Activated naive CD4-positive, alpha-beta T cell treated with anti-CD3 and anti-CD28 coated beads, Interleukin-2, amount 50 U/mL, for 16 hours (primary cell): ENCODE measurements at regions not wholly inside any gene's neighbourhood (a gene's known extent, or its start where the extent isn't known, plus 50 kb on each side); places are given as distances from the start of the nearest gene placed in this dataset.
"Not testable (repeated sequence)": the region's sequence is repeated elsewhere in the genome, so short reads cannot be mapped to it uniquely, and the experiment has no call there.

Source experiments
- DNase-seq: peaks from one replicate; pipeline ENCODE4 v3.0.0-alpha.2; 2020

DNA sequence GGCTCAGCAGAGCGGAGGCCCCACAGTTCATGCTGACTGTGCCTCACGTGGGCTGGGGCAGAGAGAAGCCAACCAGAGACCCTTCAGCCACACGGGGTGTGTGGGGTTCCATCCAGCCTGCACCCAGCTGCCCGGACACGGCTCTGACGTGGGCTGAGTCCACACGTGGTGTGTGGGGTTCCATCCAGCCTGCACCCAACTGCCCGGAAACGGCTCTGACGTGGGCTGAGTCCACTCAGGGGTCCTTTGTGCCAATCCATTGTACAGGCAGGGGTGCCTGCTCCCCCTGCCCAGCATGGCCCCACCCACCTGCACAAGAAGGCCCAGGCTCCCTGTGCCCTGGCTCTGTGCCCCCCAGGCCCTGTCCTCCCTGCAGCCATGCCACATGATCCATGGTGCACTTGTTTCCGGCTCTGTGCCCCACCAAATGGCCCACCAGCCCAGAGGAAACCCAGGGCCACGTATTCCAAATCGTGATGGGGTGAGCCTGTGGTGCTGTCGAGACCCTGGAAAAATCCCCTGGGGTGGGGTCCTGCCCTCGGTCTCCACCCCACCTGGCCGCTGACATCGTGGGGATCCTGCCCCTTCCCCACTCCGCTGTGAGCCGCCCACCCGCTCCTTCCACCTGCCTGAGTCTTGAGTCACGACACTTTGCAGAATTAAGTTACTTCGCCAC lies 99.3 kb upstream of the SFSWAP start:
- no peak for DNase-seq

DNA sequence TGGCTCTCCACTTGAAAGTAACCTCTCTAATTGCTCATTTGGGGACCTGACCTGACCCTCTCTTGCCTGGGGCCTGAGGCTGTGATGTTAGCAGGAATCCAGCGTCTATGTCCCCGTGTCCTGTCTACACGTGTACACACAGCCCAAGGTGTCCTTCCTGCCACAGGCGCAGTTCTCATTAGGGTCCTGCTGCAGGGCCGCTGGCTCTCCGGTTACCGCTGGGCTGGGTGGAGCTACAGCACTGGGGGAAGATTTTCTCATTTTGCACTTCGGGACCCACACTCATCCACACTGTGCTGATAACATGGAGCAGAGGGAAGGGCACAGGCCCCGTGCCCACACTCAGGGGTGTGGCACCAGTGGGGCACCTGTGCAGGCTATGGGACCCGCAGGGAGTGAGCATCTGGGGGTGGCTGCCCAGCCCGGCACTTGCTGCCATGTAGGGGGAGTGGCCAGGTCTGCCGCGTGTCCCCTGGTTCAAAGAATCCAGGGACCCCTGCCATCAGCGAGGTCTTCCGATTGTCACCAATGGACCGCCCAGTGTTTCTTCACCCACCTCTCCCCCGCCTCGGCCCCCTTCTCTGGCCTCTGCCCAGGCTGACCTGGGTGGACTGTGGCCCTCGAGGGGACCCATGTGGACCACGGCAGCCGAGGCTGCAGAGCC lies 98.7 kb upstream of the SFSWAP start:
- no peak for DNase-seq

DNA sequence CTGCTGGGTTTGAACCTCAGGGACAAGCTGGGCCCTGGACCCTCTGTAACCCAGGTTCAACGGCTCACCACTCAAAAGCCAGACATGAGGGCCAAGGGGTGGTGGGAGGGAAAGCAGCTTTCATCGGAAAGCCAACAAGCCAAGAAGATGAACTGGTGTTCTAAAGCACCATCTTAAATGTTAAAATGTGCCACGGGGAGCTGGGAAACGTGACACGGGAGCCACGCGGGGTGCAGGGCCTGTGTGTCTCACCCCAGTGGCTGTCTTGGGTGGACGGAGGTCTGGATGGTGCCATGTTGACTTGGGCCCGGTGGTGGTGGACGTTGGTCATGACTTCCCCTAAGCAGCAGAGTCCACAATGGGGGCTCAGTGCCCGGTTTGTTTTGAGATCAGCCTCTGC lies 97.7 kb upstream of the SFSWAP start:
- DNase-seq = no peak

DNA sequence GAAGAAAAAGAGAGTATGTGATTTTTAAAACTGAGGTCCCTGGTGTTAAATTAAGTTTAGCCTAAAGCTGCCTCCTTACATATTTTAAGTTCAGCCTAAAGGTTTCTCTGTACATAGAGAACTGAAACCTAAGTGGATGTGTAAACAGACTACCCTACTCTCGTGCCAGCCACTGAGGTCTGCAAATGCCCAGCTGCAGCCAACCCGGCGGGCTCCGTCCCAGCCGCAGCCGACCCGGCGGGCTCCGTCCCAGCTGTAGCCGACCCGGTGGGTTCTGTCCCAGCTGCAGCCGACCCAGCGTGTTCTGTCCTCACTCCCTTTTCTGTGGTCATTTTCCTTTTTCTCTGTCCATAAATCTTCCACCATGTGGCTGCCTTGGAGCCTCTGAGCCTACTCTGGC lies 97.2 kb upstream of the SFSWAP start:
- DNase-seq = no peak

DNA sequence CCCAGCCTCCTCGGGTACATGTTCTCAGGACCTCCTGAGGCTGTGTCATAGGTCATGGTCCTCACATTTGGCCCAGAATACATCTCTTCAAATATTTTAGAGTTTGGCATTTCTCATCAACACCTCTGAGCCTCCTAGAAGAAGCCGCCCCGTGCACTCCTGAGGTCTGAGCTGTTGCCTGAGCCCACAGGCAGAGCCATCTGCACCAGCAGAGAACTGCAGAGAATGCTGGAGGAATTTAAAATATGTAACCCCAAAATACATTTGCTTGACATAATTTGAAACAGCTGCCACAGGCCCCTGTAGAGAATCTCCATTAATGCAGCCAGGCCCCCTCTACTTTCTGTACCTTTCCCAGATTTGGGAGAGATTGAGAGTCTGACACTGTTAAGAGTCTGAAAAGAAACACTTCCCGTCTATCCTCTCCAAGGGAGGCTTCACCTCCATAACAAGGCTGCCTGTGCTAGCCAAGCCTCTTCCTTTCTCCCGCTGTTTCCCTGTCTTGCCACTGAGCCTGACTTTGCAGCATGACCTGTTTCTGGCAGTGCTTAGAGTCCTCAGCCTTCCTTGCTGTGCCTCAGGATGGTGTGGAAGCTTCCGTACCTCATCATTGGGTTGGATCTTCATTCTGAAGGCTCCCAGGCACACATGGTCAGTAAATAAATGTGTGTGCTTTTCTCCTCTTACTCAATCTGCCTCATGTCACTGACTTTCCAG lies 95.4 kb upstream of the SFSWAP start:
- no peak for DNase-seq

DNA sequence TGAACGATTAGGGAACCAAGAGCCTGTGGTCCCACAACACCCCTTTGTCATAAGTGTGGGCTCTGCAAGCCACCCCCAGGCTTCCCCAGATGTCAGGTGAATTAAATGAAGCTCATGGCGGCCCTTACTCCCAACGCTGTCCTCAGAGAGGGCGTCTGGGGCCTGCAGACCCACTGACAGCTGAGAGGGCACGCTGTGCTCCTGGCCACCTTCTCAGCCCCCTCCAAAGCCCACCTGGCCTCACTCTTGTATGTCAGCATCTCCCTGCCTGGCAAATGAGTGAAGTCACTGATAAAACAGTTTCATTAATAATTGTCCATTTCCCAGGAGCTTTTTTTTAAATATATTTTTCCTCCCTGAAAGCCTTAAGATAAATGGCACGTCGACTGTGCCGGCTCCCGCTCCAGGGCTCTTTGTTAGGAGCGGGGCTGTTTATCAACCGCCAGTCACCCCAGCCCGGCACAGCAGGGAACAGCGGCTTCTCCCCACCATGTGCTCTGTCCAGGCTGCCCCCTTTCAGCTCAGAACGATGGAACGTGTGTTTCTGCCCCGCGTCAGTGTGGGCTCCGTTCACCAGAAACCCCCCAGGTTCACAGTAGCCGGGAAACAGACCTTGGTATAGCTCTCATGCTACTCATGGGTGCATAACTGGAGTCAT lies 94.7 kb upstream of the SFSWAP start:
- no peak for DNase-seq

DNA sequence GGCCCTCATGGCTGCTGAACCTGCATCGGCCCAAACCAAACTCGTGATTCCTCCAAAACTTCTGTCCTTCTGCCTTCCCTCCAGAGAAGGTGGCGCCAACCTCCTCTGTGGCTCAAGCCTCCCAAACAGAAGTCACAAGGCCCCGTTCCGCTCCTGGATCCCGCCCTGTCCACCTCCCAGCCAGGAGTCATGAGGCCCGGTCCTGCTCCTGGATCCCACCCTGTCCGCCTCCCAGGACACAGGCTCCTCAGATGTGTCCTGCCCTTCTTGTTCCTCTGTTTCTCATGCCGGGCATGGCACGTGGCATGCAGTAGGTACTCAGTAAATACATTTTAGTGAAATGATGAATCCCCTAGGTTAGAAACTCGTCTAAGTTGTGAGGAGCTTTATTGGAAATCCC lies 94.2 kb upstream of the SFSWAP start:
- DNase-seq = no peak

DNA sequence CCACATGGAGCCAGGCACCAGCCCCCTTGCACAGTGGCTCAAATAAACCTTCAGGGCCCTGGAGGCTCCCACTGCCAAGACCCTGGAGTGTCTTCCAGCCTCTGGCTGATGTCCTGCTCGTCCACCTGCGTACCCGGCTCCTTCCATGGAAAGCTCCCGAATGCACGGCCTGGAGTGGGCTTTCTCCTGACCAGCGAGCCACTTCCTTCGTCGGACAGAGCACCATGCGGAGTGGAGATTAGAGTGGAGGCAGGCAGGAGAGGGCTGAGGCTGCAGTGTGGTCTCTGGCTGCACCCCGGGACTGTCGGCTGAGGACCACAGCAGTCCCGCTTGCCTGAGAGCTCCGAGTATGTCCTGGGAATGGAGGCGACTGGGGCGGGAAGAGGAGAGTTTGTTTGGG lies 93.7 kb upstream of the SFSWAP start:
- DNase-seq = no peak

DNA sequence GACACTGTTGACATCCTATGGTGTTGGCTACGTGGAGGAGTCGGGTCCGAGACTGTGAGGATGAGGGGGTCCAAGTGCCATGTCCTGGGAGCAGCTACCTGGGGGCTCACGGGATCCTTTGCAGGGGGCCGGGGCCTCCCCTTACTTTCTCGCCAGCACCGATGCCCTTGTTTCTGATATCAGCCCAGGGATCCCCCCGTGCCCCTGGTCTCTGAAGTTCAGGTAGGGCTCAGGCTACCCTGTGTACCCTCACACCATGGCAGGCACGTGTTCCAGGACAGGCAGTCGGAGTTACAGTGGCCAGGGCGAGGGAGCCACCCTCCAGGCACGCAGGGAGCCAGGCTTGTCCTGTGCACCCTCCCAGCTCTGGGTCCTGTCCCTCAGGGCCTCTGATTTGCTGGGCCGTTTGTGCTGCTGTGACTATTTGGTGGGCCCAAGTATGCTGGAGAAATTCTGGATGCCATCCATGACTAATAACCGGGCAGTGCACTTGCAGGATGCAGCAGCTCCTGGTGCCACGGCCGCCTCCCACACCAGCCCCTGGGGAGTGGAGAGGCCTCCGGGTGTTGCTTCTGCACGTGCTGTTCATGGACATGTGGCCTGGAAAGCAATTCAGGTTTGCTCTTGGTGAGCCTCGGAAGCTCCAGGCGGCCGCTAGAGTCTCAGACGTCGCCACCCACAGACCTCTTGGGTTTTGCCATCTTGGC lies 93.1 kb upstream of the SFSWAP start:
- DNase-seq = no peak

DNA sequence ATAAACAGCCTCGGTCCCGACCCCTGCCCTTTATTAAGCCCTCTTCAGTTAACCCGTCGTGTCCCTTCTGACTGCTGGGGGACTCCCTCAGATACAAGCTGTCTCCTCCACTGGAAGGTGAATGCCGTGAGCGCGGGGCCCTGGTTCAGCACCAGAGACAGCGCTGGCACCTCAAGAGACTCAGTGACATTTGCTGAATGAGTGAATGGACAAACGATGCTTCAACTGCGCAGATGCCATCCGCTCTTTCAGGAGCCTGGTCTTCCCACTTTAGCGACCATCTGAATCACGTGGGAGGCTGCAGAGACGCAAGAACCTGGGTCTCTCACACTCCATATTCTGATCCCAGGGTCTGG lies 92.6 kb upstream of the SFSWAP start:
- no peak for DNase-seq

DNA sequence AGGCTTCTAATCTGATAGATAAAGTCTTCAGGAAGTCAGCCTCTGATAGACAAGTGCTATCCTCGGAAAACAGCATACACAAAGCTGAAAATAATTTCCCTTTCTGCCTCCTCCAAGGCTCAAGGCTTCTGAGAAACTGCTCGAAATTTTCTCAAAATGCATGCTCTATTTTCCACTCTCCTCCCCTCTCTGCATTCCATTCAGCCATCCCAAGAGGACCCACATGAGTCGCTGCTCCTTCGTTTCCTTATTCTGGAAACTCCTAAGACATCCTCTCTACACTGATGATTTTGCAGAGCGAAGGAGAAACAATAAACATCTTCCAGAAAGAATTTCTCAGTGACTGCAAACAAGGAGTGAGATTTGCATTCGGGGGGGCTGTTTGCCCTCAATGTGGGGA lies 92.2 kb upstream of the SFSWAP start:
- DNase-seq = no peak

DNA sequence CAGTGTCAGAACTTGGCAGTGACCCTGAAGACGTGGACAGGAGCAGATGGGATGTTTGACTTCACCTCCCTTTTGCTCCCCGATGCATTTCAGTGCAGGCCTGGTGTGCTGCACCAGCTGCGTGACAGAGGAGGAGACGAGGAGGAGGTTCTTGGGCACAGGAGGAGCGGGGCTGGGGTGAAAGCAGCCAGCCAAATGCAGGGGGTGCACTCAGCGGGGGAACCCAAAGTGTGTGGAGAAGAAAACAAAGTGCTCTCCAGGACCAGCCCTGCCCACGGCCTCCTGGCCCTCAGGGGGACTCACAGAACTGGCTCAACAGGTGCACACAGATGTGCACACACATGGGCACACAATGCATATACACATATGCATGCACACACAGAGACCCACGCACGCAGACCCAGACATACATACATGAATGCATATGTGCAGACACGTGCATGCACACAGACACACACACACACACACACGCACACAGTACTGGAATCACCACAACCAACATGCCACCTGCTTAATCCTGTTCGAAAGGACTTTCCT lies 91.7 kb upstream of the SFSWAP start:
- no peak for DNase-seq

DNA sequence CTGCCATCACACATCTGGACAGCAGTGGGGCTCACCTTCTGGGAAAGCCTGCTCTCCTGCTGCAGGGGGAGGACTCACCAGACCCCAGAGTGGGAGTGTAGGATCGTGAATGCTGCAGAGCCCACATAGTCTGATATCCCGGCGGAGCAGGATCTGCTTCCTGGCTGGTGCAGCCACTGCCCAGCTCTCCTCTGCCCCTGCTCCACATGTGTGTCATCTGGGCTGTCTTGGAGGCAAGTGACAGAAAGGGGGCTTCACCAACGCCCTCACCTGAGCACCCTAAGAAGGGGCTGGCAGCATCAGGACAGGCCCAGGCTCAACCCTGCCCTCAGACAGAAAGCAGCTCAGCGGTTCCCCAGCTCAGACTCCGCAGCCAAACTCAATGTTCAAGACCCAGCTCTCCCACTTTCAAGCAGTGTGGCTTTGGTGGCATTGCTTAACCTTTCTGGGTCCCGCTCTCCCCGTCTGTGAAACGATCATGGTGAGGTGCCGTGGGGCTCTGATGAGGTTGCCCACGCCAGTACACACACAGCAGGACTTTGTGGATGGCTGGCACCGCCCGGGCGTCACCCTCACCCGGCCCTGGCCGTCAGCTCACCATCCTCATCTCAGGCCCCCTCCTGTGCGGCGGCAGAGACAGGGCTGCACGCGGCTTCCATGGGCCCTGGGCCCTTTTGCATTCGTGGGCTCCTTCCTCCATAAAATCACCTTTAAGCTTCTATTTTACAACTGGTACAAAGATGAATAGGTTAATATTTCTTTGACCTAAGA lies 91.0 kb upstream of the SFSWAP start:
- no peak for DNase-seq

DNA sequence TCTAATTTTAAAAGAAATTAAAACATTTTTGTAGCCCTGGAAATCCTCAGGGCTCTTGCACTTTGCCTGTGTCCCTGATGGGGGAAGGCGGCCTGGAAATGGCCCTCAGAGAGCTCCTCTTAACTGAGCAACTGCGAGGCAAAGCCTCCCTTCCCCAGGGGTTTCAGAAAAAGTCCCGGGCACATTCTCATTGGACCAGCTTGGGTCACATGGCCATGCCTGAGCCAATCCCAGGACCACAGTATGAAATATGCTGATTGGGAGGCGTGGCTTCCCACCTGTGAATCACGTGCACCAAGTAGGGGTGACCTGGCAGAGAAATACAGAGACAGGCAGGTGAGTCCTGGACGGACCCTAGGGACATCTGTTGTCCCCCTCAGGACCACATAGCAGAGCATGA lies 90.4 kb upstream of the SFSWAP start:
- no peak for DNase-seq

DNA sequence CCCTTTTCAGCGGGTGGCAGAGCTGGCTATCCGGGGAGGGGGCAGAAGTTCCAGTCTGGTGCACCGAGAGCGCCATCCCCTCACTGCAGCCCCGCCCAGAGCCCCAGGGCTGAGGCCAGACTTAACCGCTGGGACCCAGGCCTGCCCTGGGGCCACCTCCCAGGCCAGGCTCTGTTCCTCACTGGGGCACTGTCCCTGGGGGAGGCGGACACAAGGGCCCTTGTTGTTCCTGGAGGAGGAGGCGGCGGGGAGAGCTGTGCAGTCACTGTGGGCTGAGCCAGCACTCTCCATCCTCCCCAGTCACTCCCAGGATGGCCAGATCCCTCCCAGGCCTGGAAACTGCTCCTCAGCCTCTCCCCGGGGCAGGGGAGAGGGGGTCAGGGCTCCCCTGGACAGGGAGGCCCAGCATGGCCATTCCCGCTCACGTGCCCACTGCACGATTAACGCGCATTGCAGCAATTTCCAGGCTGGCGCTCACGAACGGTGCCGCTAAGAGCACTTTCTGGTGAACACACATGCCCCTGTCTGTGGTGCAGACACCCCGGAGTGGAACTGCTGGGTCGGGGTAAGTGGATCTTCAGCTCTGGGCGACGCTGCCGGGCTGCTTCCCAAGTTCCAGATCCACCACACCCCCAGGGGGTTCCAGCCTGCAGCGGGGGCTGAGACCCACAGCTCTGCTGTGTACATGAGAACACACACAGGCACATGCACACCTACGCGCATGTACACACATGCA lies 89.8 kb upstream of the SFSWAP start:
- DNase-seq = no peak

DNA sequence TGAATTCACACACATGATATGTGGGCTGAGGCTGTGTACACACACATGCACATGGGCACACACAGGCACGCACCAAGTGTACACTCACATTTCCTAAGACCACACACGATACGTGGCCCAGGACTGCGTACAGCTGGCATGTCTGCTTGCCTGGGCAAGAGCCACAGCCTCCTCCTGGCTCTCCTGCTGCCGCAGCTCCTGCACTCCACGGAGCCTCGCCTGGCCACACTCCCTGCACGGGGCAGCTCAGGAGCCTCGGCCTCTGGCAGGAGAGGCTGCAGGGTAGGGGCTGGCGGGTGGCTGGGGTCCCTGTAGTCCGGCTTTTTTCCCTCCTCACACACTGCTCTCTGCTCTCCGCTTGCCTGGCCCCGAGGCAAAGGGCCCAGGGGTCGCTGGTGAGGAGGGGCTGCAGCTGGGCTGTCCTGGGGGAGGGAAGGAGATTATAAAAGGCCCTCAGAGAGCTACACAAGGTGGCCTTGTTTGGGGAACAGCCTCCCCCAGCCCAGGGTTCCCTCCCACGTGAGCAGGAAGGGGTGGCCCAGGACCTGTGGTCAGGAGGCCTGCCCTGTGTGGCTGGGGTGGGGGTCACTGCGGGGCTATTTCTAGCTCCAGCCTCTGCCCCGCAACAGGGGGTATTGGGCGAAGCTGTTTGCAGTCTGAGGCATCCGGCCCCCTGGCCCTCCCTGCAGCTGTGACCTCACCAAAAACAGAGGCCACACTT lies 89.0 kb upstream of the SFSWAP start:
- no peak for DNase-seq

DNA sequence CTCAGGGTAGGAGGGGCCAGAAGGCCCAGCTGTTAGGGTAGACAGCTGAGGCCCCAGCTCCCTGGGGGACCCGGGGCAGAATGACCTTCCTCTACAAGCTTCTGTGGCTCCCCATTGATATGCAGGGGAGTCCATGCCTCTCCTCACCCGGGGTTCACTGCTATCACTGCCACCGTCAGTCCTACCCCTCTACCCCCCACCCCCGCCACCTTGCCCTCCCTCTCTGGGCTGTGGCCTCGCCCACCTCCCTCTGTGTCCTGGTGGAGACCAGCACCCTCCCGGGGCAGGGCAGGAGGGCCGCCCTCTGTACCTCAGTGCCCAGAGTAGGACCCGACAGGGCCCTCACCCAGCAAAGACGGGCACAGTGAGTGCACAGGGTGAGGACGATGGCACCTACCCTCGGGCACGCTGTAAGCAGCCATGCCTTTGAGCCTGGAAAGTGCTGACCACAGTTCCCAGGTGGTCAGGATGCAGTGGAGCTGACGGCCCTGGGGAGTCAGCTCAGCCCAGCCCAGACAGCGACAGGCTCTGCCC lies 88.4 kb upstream of the SFSWAP start:
- DNase-seq = no peak

DNA sequence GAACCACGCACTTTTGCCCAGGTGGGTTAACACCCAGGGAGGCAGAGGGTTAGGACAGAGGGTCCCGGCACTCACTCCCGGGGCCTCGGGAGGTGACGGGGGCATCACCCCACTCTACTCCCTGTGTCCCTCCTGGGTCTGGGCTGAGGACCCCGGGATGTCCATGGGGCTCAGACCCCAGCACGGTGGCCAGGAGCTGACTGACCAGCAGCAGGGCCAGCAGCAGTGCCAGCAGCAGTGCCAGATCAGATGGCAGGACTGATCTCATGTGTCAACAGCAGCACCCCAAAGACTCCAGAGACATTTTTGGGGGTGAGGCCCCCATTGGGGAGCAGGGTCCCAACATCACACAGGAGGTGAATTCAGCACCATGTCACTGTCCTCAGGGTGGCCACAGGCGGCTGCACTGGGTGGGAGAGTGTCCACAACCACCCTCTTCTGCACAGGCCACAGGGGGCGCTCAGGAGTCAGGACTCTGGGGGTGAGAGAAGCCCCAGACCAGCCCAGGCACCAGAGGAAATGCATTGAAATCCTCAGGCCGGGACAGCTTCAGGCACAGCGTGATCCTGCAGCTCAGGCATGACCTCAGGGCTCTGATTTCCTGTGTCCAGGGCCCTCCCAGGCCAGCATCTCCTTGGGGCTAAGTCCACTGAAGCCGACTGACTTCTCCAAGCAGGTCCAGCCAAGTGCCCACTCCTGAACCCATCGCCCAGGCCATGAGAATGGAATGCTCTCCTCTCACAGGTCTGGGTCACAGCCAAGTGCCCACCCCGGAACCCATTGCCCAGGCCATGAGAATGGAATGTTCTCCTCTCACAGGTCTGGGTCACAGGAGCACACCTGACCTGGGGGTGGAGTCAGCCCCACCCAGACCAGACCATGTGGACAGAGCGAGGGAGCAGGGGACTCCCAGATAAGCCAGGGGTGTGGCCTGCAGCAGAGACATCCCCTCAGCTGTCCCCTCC lies 87.2 kb upstream of the SFSWAP start:
- DNase-seq = not testable (repeated sequence)

DNA sequence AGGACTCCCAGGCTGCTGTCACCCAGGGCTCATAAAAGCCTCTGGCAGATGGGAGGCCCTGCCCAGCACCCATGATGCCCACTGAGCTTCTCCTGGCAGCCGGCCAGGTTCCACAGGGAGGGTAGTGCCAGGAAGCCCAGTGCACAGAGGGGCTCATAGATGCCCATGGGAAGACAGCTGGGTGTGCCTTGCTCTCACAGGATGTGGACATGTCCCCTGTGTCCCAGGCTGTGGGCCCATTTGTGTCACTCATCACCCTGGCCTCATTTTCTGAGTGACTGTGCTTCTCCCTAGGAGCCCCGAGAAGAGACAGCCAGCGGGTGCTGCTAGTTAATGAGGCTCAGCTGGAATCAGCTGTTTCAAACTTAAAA lies 86.5 kb upstream of the SFSWAP start:
- not testable (repeated sequence) for DNase-seq
